Kidney epithelial cell (primary cell): ENCODE measurements at regions not wholly inside any gene's neighbourhood (a gene's known extent, or its start where the extent isn't known, plus 50 kb on each side); places are given as distances from the start of the nearest gene placed in this dataset.
"Not testable (repeated sequence)": the region's sequence is repeated elsewhere in the genome, so short reads cannot be mapped to it uniquely, and the experiment has no call there.

Experiments used
- DNase-seq: peaks from one replicate; pipeline ENCODE4 v3.0.0-alpha.2; 2010; ENCODE audit warnings: low read depth
- H3K27me3 ChIP-seq: 2 replicates; pipeline ENCODE4 v1.6.0; 2011; ENCODE audit warnings: low read length; ENCODE audit not compliant: control insufficient read depth, insufficient read depth
- H3K36me3 ChIP-seq: 2 replicates; pipeline ENCODE4 v1.5.1; 2011; ENCODE audit warnings: low read length; ENCODE audit not compliant: control insufficient read depth, insufficient read depth
- H3K4me3 ChIP-seq: 2 replicates; pipeline ENCODE4 v1.5.1; 2011; ENCODE audit warnings: low read depth, mild to moderate bottlenecking, control low read depth, low read length
- TF ChIP-seq, protein P1 (sequence below): IDR thresholded peaks from 2 replicates; pipeline ENCODE4 v1.5.1; 2011; ENCODE audit warnings: mild to moderate bottlenecking, moderate library complexity, low read length, control low read depth, inconsistent platforms; ENCODE audit not compliant: insufficient read depth, poor library complexity, severe bottlenecking

DNA sequence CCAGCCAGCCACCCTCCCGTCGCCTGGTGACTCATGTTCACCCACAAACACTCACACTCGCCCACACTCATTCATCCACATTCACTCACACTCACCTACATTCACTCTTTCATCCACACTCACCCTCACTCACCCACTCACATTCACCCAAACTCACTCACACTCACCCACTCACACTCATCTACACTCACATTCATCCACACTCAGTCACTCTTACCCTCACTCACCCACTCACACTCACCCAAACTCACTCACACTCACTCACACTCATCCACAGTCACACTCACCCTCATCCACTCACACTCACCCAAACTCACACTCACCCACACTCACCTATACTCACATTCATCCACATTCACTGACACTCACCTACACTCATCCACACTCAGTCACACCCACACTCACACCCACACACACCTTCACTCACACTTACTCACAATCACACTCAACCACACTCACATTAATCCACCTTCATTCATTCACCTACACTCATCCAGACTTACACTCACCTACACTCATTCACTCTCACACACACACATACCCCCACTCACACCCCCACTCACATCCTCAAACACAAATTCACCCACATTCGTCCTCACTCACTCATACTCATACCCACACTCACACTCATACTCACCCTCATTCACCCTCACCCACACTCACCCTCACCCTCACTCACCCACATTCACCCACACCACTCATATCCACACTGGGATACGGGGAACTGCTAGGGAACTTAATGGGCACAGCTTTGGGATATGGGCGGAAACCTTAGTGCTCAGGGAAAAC, 2221.6 kb upstream of the AGA start:
- H3K4me3 ChIP-seq, result no peak overlapping the region
- no peak for DNase-seq
- TF ChIP-seq, protein P1, sequence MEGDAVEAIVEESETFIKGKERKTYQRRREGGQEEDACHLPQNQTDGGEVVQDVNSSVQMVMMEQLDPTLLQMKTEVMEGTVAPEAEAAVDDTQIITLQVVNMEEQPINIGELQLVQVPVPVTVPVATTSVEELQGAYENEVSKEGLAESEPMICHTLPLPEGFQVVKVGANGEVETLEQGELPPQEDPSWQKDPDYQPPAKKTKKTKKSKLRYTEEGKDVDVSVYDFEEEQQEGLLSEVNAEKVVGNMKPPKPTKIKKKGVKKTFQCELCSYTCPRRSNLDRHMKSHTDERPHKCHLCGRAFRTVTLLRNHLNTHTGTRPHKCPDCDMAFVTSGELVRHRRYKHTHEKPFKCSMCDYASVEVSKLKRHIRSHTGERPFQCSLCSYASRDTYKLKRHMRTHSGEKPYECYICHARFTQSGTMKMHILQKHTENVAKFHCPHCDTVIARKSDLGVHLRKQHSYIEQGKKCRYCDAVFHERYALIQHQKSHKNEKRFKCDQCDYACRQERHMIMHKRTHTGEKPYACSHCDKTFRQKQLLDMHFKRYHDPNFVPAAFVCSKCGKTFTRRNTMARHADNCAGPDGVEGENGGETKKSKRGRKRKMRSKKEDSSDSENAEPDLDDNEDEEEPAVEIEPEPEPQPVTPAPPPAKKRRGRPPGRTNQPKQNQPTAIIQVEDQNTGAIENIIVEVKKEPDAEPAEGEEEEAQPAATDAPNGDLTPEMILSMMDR, result no peak
- H3K27me3 ChIP-seq, result no peaks in the 10 kb centered on the region
- H3K36me3 ChIP-seq, result no peaks in the 10 kb centered on the region

DNA sequence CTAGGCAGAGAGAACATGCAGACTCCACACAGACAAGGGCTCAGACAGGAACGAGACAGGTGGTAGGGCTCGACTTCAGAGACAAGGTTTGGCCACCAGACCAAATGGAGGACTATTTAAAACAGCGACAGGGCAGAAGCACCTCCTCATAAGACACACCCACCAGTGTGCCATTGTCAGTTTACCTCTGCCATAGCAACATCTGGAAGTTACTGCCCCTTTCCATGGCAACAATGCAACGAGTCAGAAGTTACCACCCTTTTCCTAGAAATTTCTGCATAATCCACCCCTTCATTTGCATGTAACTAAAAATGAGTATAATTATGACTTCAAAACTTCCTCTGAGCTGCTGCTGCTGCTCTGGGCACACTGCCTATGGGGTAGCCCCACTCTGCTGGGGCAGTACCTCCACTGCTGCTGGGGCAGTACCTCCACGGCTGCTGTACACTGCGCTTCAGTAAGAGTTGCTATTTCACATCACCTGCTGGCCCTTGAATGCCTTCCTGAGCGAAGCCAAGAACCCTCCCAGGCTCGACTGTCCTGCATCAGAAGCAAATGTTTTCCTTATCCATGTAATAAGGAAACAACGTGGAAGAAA, 2222.3 kb upstream of the AGA start:
- TF ChIP-seq, protein P1, result no peak
- H3K4me3 ChIP-seq, result no peak overlapping the region
- no peaks in the 10 kb centered on the region for H3K36me3 ChIP-seq
- H3K27me3 ChIP-seq, result no peaks in the 10 kb centered on the region
- DNase-seq, result no peak

DNA sequence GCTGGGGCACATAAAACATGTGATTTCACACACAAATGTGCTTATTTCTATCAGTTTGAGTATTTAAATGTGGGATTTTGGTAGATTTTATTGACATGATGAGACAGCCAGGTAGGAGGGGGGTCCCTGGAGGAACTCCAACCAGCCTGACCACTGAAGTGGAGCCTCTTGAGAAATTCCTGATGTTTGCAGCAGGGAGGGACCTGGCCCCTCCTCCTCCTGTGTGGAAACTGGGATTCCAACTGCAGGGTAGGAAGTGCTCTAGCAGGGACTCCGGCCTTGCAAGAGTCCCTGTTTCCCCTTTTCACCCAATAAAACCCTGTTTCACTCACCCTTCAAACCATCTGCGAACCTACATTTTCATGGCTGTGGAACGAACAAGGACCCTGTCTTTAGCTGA, 2224.0 kb upstream of the AGA start:
- DNase-seq, result no peak
- Histone ChIP-seq H3K4me3 (no peak overlapping the region), H3K27me3 (no peaks in the 10 kb centered on the region), H3K36me3 (no peaks in the 10 kb centered on the region)
- TF ChIP-seq, protein P1, result no peak

DNA sequence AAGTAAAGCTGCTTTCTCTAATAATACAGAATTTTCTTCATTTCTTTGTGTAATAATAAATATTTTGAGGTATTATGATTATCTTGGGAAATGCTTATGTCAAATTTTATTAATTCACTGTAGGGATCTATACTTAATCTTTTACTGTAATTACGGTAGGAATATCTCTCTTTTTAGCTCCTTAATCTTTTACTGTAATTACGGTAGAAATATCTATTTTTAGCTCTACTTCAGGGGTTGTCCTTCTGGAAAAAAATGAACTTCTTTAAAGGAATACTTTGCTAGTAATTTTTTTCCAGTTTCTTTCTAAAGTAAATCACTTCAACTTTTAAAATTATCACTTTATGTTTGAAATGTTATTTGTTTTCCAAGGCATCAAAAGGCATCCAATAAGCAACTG, 2229.4 kb upstream of the AGA start:
- DNase-seq, result no peak
- no peak overlapping the region for H3K4me3 ChIP-seq
- H3K36me3 ChIP-seq, result no peaks in the 10 kb centered on the region
- TF ChIP-seq, protein P1, result no peak
- no peaks in the 10 kb centered on the region for H3K27me3 ChIP-seq

DNA sequence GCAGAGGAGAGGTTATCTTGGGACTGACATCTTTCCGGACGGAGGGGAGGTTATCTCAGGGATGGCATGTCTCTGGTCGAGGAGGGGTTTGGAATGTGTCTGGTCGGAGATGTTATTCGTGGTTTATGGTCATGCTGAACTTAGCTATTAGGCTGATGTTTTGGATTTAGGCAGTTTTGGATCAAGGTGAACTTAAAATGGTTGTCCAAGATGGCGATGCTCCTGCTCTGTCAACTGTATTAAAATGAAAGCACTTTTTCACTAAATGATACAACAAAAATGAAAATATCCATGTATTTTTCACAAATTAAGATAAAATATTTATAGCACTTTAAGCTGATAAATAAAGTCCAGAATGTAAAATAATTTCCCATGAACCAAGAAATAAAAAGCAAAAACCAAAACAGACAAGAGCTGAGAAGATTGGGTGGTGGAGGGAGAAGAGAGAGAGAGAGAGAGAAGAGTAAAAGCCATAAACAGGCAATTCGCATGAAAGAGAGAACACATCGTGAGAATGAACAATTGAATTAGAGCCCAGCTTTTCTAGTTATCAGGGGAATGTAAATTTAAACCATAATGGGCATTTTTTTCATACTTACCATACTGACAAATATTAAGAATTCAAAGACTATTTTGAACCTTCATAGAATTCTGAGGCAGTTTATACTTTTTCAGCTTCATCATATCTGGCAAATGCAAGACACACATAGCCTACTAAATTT, 2236.0 kb upstream of the AGA start:
- Histone ChIP-seq H3K4me3 (no peak overlapping the region), H3K36me3 (no peaks in the 10 kb centered on the region), H3K27me3 (no peaks in the 10 kb centered on the region)
- DNase-seq, result no peak
- TF ChIP-seq, protein P1, result no peak

DNA sequence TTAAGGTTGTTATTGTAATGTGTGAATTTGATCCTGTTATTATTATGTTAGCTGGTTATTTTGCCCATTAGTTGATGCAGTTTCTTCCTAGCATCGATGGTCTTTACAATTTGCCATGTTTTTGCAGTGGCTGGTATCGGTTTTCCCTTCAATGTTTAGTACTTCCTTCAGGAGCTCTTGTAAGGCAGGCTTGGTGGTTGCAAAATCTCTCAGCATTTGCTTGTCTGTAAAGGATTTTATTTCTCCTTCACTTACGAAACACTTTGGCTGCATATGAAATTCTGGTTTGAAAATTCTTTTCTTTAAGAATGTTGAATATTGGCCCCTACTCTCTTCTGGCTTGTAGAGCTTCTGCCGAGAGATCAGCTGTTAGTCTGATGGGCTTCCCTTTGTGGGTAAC, 2241.4 kb upstream of the AGA start:
- H3K36me3 ChIP-seq, DNase-seq: not testable (repeated sequence)

More for the DNA sequence above, 2241.4 kb upstream of the AGA start:
- H3K4me3 ChIP-seq, H3K27me3 ChIP-seq: not testable (repeated sequence)
